ENCODE measurements at regions not wholly inside any gene's neighbourhood (a gene's known extent, or its start where the extent isn't known, plus 50 kb on each side); places are given as distances from the start of the nearest gene placed in this dataset.
"Not testable (repeated sequence)": the region's sequence is repeated elsewhere in the genome, so short reads cannot be mapped to it uniquely, and the experiment has no call there.

- ATAC-seq (no peak), DNase-seq (no peak)
- intact Hi-C loops (cut with DNase I) = loop anchor here in 1 of 2 donors (5.0 kb wide), 1 partner anchor 252 kb away; no protein-coding TSS in a partner anchor
Observed at GRCh38 chr13:48583859-48584311, 51.0 kb upstream of the RCBTB2 start.

DNA sequence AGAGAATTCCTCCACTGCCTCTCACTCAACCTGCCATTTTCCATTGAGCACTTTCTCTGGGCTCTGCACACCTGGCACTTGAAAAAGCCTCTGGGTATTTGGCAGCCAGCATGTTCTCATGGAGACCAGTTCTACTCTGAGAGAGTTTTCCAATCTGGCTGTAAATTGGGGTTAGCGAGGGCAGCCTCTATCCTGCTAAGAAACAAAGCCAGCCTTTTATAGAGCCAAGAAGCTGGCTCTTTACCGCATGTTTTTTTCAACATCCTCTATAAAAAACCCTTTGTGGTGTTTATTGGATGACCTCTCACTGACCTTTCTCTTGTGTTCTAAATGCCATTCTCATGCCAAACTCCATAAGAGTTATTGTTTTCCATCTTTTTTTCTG lies 52.6 kb upstream of the RCBTB2 start:
- intact Hi-C loops (cut with DNase I) = no loop called here
- ATAC-seq = peak; percentile 78 to 79
- DNase-seq = peak; percentile 30

DNA sequence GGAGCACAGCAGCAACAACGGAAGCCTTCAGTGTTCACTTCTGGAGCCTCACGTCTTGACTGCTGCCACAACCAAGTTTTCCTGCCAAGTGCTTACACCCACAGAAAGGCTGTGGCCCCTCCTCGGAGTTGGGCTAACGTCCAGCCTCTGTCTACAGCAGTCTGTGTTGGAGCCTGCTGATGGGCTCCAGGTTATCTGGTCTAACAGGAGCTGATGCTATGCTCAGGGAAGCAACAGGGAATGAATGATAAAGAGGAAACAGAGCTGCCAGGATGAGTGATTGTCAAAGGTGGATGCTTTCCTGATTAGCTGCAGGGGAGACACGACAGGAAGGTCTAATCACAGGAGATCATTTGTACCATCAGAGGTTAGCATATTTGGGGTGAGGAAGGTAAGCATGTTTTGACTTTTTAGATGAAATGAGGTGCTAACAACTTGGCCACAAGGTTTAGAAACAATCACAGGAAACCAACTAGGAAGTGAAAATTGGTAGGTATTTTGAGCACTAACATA lies 53.8 kb upstream of the RCBTB2 start:
- intact Hi-C loops (cut with DNase I) = no loop called here
- peak; percentile 77 for DNase-seq
- peak; percentile 78 to 82 for ATAC-seq

DNA sequence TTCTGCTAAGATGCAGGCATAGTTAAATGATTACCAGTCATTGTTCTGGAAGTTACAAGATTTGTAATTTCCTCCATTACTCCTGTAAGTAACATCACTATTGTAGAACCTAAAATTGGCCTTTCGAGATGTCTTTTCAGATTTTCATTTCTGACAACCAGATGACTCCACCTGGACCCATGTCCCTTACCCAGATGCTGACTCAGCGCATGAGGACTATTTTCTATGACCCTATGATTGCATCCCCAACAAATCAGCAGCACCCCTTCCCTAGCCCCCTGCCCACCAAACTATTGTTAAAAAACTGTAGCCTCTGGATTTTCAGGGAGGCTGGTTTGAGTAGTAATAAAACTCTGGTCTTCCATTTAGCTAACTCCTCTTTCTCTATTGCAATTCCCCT lies 55.2 kb upstream of the RCBTB2 start:
- DNase-seq = no peak
- no peak for ATAC-seq
- intact Hi-C loops (cut with DNase I) = no loop called here

GRCh38 chr13:48590141-48590901 lies 57.4 kb upstream of the RCBTB2 start:
- no peak for ATAC-seq
- no peak for DNase-seq
- intact Hi-C loops (cut with DNase I) = loop anchor here in 1 of 2 donors (10.0 kb wide), 1 partner anchor 694 kb away; no protein-coding TSS in a partner anchor

- not testable (repeated sequence) for DNase-seq, ATAC-seq
- intact Hi-C loops (cut with DNase I) = loop anchor here in 1 of 2 donors (10.0 kb wide), 1 partner anchor 694 kb away; no protein-coding TSS in a partner anchor
Observed at GRCh38 chr13:48591124-48591872, 58.4 kb upstream of the RCBTB2 start.

- intact Hi-C loops (cut with DNase I) = loop anchor here in 1 of 2 donors (10.0 kb wide), 1 partner anchor 693 kb away; no protein-coding TSS in a partner anchor
- ATAC-seq (no peak), DNase-seq (no peak)
Observed at GRCh38 chr13:48591889-48592687, 59.2 kb upstream of the RCBTB2 start.

- intact Hi-C loops (cut with DNase I) = loop anchor here in 1 of 2 donors (10.0 kb wide), 1 partner anchor 692 kb away; no protein-coding TSS in a partner anchor
- ATAC-seq (no peak), DNase-seq (no peak)
Observed at GRCh38 chr13:48592688-48593049, 59.8 kb upstream of the RCBTB2 start.

DNA sequence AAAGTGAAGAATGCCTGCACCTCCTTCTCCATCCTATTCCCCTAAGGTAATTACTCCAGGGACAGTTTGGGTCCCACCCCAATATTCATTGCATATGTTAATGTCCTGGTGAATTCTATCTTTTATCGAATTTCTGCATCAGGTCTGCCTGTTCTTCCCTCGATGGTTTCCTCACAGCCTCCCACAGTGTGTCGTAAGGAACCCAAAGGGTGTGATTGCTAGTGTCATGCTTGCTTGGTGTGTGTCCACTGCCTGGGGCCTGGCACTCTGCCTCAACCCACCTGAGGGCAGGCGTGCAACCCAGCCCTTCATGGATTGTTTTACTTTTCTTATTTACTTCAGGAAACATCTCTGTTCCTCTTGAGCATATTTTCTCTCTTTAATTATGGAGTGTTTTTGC lies 60.2 kb upstream of the CYSLTR2 start:
- intact Hi-C loops (cut with DNase I) = loop anchor here in 1 of 2 donors (10.0 kb wide), 1 partner anchor 691 kb away; no protein-coding TSS in a partner anchor
- no peak for DNase-seq
- ATAC-seq = no peak

DNA sequence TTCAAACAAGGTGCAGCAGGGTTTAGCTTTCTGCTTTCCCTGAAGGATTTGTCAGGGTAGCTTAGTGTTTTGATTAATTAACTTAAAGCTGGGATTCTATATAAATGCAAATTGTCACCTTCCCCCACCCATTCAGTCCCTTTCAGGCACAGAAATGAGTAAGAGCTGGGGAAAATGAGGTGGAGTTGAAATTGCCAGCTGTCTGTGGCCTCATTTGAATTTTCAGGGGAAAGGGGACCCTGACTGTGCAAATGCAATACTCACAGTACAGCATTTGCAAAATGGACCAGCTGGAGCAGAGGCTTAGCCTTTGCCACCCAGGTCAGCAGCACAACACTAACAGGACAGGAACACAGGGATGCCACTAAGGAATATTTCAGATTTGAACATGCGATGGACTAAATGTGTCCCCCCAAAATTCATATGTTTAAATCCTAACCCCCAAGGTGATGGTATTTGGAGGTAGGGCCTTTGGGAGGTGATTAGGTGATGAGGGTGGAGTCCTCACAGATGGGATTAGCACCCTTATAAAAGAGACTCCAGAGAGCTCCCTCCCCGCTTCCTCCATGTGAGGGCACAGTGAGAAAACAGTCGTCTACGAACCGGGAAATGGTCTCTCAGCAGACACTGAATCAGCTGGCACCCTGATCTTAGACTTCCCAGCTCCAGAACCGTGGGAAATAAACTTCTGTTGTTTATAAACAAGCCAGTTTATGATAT lies 59.5 kb upstream of the CYSLTR2 start:
- DNase-seq (no peak), ATAC-seq (peak in 1 of 2 donors; percentile 43)
- intact Hi-C loops (cut with DNase I) = loop anchor here in 1 of 2 donors (10.0 kb wide), 1 partner anchor 691 kb away; no protein-coding TSS in a partner anchor

DNA sequence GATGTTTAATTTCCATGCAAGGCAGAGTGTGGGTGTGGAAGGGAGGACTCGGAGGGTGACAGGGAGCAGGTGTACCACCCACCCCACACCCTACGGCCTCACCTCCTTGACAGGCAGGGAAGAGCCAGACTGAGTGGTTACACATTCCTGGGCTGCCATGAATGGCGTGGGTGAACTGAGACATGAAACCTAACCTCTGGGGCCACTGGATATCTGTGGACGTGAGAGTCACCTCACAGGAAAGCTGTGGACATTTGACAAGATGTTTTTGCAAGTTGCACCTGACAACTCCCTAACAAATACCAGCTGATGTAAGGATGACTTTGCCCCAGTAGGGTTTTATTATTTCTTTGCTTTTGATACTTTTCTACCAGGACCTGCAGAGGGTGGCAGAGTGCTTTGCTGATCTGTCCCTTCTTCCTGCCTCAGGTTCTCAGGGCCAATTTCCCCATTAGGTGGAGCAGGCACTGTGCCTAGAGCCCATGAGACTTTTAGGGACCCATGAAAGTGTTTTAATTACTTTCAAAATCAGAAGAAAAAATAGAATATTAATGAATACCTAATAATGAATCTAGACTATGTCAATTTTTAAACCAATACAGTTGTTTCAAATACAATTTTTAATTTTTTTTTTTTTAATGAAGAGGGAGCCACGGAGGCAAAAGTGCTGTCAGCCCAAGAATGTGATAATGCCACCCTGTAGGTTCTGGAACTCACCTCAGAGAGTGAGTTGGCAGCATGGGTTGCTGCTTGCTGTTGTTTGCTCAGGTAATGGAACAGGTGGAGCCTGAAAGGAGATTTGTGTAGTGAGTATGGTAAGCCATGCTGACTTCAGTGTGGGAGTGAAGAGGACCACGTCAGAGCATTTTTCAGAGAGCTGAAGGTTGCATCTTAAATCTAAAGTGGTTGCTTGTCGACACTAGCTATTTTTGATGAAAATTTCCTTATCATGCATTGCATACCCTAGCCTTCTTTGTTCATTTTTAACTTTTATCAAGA lies 58.0 kb upstream of the CYSLTR2 start:
- peak; percentile 94 to 95 for ATAC-seq
- intact Hi-C loops (cut with DNase I) = loop anchor here (1.0 to 10.0 kb wide), 3 partner anchors 173 to 689 kb away; no protein-coding TSS in a partner anchor
- peak; percentile 69 for DNase-seq

- intact Hi-C loops (cut with DNase I) = no loop called here
- DNase-seq (peak; percentile 25), ATAC-seq (peak; percentile 34 to 83)
Observed at GRCh38 chr13:48600374-48601364, 53.1 kb upstream of the CYSLTR2 start.

- intact Hi-C loops (cut with DNase I) = no loop called here
Observed at GRCh38 chr13:48602296-48603016, 51.3 kb upstream of the CYSLTR2 start.

DNA sequence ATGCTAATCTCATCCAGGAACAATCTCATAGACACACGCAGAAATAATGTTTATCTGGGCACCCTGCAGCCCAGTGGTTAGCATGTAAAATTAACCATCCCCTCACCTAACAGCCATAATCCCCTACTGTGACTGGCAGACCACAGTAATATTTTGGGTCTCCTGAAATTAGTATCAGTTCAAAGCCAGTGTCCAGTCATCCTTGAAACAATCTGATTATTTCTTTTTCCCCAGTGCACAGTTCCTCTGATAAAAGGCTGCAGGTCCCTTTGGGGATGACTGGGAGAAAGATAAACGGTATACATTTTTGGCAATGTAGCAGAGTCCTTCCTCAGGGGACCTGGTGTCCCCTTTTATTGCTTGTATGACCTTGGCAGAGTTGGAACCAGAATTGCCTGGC lies 50.4 kb upstream of the CYSLTR2 start:
- no peak for DNase-seq
- intact Hi-C loops (cut with DNase I) = no loop called here
- ATAC-seq = no peak

More at GRCh38 chr13:48602296-48603016, 51.3 kb upstream of the CYSLTR2 start:
- DNase-seq (no peak), ATAC-seq (no peak)

Data from left cardiac atrium (tissue), 4 donors.